ENCODE measurements at regions not wholly inside any gene's neighbourhood (a gene's known extent, or its start where the extent isn't known, plus 50 kb on each side); places are given as distances from the start of the nearest gene placed in this dataset.
A peak's percentile ranks its signal among the peaks of the same experiment; 100 is the strongest.

DNA sequence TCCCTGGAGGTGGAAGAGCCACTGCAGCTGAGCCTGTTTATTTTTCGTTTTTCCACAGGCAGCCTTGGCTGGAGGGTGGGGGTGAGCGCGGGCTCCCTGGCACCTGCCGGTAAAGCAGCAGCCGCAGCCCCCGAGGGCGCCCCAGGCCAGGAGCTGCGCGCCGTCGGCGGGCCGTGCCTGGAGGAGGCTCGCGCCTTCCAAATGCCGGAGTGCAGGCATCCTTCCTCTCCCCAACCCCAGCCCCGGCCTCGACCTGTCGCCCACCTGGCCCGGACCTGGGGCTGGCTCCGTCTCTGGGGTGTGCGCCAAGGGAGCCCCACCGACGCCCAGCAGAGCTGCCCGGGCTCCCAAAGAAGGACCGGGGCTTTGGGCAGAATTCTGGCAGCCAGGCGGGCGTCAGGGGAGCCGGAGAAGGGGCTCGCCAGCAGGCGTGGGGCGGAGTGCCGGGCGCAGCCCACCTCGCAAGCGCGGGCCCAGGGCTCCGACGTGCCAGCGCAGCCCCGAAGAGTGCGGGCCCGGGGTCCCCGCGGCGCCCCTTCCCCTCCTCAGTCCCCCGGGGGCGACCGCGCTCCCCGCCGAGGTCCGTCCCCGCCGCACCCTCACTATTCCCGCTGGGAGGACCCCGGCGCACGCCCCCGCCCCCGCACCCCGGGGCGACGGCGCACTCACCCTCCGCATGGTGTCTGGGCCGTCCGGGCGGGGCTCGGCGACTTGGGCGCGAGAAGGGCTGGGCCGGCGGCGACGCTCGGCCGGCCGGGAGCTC, 130.3 kb downstream of the NDUFA12 start:
- DNase-seq (ENCODE audit: low read depth in 1 of 2, low spot score in 1 of 2), result no peak
- in situ Hi-C loops (cut with HindIII; ENCODE audit: low pct_unique_long_range_greater_than_20kb, low sequenced_read_pairs), result no loop called here
- TF ChIP-seq JUND (IDR thresholded peaks at IDR 0.05; ENCODE audit: low read depth), result no peak

- no peak for DNase-seq (ENCODE audit: low read depth in 1 of 2, low spot score in 1 of 2)
- in situ Hi-C loops (cut with HindIII; ENCODE audit: low pct_unique_long_range_greater_than_20kb, low sequenced_read_pairs), result no loop called here
- no peak for TF ChIP-seq JUND (IDR thresholded peaks at IDR 0.05; ENCODE audit: low read depth)
These were observed 130.9 kb downstream of the NDUFA12 start for GRCh38 chr12:94872671-94872970.

- TF ChIP-seq JUND (IDR thresholded peaks at IDR 0.05; ENCODE audit: low read depth), result no peak
- in situ Hi-C loops (cut with HindIII; ENCODE audit: low pct_unique_long_range_greater_than_20kb, low sequenced_read_pairs), result no loop called here
- peak; percentile 77 to 79 for DNase-seq (ENCODE audit: low read depth in 1 of 2, low spot score in 1 of 2)
These were observed 131.4 kb downstream of the NDUFA12 start for GRCh38 chr12:94872007-94872653.

DNA sequence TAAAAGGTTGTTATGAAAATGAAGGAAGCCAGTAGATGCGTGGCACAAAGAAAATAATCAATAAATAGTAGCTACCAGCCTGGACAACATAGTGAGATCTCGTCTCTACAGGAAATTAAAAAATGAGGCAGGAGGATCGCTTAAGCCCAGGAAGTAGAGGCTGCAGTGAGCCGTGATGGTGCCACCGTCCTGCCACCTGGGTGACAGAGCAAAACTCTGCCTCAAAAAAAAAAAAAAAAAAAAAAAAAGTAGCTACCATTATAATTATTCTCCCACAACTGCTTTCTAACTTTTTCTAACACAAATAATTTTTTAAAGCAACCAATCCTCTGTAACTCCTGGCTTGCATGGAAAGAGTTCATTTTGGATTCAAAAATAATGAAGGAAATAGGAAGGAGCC, 133.0 kb downstream of the NDUFA12 start:
- no peak for TF ChIP-seq JUND (IDR thresholded peaks at IDR 0.05; ENCODE audit: low read depth)
- DNase-seq (ENCODE audit: low read depth in 1 of 2, low spot score in 1 of 2), result no peak
- in situ Hi-C loops (cut with HindIII; ENCODE audit: low pct_unique_long_range_greater_than_20kb, low sequenced_read_pairs), result no loop called here

GRCh38 chr12:94868161-94868560, 135.3 kb downstream of the NDUFA12 start:
- in situ Hi-C loops (cut with HindIII; ENCODE audit: low pct_unique_long_range_greater_than_20kb, low sequenced_read_pairs), result no loop called here
- no peak for DNase-seq (ENCODE audit: low read depth in 1 of 2, low spot score in 1 of 2)
- no peak for TF ChIP-seq JUND (IDR thresholded peaks at IDR 0.05; ENCODE audit: low read depth)

- no peak for DNase-seq (ENCODE audit: low read depth in 1 of 2, low spot score in 1 of 2)
- in situ Hi-C loops (cut with HindIII; ENCODE audit: low pct_unique_long_range_greater_than_20kb, low sequenced_read_pairs), result no loop called here
These were observed 136.2 kb downstream of the NDUFA12 start for GRCh38 chr12:94867066-94867855.

DNA sequence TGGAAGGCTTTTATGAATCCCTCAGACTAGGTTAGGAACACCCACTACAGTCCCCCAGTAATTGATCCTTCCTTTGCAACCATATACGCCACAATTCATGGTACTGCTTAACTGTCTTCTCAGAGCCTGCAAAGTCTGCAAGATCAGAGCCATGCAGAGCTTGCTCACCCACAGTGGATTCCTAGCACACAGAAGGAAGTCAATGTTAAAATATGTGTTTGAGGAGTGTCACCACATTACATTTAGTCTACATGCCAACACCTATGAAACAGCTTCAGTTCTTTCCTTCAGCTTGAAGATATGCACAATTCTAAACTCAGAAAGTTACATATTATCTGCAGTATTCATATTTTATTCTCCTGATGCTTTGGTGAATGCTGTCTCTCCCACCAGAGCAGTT, 138.5 kb downstream of the NDUFA12 start:
- TF ChIP-seq JUND (IDR thresholded peaks at IDR 0.05; ENCODE audit: low read depth), result no peak
- in situ Hi-C loops (cut with HindIII; ENCODE audit: low pct_unique_long_range_greater_than_20kb, low sequenced_read_pairs), result no loop called here

More at GRCh38 chr12:94867066-94867855, 136.2 kb downstream of the NDUFA12 start:
- no peak for TF ChIP-seq JUND (IDR thresholded peaks at IDR 0.05; ENCODE audit: low read depth)

GRCh38 chr12:94863321-94864035, 140.0 kb downstream of the NDUFA12 start:
- in situ Hi-C loops (cut with HindIII; ENCODE audit: low pct_unique_long_range_greater_than_20kb, low sequenced_read_pairs), result no loop called here
- no peak for DNase-seq (ENCODE audit: low read depth in 1 of 2, low spot score in 1 of 2)
- no peak for TF ChIP-seq JUND (IDR thresholded peaks at IDR 0.05; ENCODE audit: low read depth)

More for the DNA sequence above, 138.5 kb downstream of the NDUFA12 start:
- no peak for DNase-seq (ENCODE audit: low read depth in 1 of 2, low spot score in 1 of 2)

GRCh38 chr12:94862421-94862820, 141.1 kb downstream of the NDUFA12 start:
- TF ChIP-seq JUND (IDR thresholded peaks at IDR 0.05; ENCODE audit: low read depth), result no peak
- no peak for DNase-seq (ENCODE audit: low read depth in 1 of 2, low spot score in 1 of 2)
- in situ Hi-C loops (cut with HindIII; ENCODE audit: low pct_unique_long_range_greater_than_20kb, low sequenced_read_pairs), result no loop called here

DNA sequence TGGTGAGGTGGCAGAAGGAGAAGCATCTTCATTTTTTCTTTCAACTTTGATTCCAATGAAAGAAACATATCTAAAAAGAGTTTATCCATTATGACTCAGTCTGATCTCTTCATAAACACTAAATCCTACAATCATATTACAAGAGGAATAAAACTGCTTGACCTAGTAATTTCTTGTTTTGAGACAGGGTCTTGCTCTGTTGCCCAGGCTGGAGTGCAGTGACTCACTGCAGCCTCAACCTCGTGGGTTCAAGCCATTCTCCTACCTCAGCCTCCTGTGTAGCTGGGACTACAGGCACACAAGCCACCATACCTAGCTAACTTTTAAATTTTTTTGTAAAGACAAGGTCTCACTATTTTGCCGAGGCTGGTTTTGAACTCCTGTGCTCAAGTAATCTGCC, 147.2 kb downstream of the NDUFA12 start:
- no peak for TF ChIP-seq JUND (IDR thresholded peaks at IDR 0.05; ENCODE audit: low read depth)
- no peak for DNase-seq (ENCODE audit: low read depth in 1 of 2, low spot score in 1 of 2)
- in situ Hi-C loops (cut with HindIII; ENCODE audit: low pct_unique_long_range_greater_than_20kb, low sequenced_read_pairs), result no loop called here

GRCh38 chr12:94855853-94856252, 147.6 kb downstream of the NDUFA12 start:
- no peak for TF ChIP-seq JUND (IDR thresholded peaks at IDR 0.05; ENCODE audit: low read depth)
- DNase-seq (ENCODE audit: low read depth in 1 of 2, low spot score in 1 of 2), result no peak
- in situ Hi-C loops (cut with HindIII; ENCODE audit: low pct_unique_long_range_greater_than_20kb, low sequenced_read_pairs), result no loop called here

DNA sequence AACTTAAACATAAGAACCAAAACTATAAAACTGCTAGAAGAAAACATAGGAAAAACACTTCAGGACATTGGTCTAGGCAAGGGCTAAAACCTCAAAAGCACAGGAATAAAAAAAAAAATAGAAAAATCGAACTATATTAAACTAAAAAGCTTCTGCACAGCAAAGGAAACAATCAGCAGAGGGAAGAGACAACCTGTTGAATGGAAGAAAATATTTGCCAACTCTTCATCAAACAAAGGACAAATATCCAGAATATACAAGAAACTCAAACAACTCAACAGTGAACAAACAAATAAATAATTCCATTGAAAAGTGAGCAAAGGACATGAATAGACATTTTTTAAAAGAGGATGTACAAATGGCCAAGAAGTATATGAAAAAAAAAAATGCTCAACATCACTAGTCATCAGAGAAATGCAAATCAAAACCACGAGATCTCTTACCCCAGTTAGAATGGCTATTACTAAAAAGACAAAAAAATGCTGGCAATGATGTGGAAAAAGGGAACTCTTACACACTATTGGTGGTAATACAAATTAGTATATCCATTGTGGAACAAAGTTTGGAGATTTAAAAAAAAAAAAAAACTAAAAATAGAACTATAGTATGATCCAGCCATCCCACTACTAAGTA, 152.0 kb downstream of the NDUFA12 start:
- in situ Hi-C loops (cut with HindIII; ENCODE audit: low pct_unique_long_range_greater_than_20kb, low sequenced_read_pairs), result no loop called here
- TF ChIP-seq JUND (IDR thresholded peaks at IDR 0.05; ENCODE audit: low read depth), result no peak
- DNase-seq (ENCODE audit: low read depth in 1 of 2, low spot score in 1 of 2), result no peak

Data from T47D (cell line).